ENCODE measurements at regions not wholly inside any gene's neighbourhood (a gene's known extent, or its start where the extent isn't known, plus 50 kb on each side); places are given as distances from the start of the nearest gene placed in this dataset.

- Histone ChIP-seq H3K27me3 (replicated peaks; ENCODE audit: control insufficient read depth, insufficient read depth, low read length) (no peaks in the 10 kb centered on the region), H3K36me3 (ENCODE audit: control insufficient read depth, insufficient read depth, low read length) (no peaks in the 10 kb centered on the region), H3K4me3 (replicated peaks; ENCODE audit: low read depth, low read length) (no peak overlapping the region)
- no peak for DNase-seq (ENCODE audit: extremely low read depth, insufficient read length)
- TF ChIP-seq, protein P1, sequence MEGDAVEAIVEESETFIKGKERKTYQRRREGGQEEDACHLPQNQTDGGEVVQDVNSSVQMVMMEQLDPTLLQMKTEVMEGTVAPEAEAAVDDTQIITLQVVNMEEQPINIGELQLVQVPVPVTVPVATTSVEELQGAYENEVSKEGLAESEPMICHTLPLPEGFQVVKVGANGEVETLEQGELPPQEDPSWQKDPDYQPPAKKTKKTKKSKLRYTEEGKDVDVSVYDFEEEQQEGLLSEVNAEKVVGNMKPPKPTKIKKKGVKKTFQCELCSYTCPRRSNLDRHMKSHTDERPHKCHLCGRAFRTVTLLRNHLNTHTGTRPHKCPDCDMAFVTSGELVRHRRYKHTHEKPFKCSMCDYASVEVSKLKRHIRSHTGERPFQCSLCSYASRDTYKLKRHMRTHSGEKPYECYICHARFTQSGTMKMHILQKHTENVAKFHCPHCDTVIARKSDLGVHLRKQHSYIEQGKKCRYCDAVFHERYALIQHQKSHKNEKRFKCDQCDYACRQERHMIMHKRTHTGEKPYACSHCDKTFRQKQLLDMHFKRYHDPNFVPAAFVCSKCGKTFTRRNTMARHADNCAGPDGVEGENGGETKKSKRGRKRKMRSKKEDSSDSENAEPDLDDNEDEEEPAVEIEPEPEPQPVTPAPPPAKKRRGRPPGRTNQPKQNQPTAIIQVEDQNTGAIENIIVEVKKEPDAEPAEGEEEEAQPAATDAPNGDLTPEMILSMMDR (IDR thresholded peaks at IDR 0.05; ENCODE audit: insufficient read depth, low read length, poor library complexity, severe bottlenecking), result no peak
Observed at GRCh38 chr14:98965076-98965475, 306.9 kb downstream of the BCL11B start.

DNA sequence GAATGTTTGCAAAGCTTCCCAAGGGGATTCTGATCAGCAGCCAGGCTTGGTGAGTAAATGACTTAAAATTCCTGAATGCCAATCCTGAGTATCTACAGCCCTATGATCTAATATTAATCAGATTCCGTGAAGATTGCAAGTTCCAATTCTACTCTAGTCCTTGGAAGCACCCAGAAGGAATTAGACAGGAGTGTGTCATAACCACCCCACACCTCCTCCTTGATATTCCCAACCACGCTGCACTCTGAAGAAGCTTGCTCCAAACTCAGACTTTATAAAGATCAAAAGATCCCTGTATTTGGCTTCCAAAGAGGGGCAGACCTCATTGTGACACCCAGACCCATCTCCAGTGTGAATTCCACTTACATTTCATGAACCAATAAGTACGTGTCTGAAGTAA is 306.0 kb downstream of the BCL11B start:
- H3K27me3 ChIP-seq (replicated peaks; ENCODE audit: control insufficient read depth, insufficient read depth, low read length), result no peaks in the 10 kb centered on the region
- TF ChIP-seq, protein P1 (IDR thresholded peaks at IDR 0.05; ENCODE audit: insufficient read depth, low read length, poor library complexity, severe bottlenecking), result no peak
- no peaks in the 10 kb centered on the region for H3K36me3 ChIP-seq (ENCODE audit: control insufficient read depth, insufficient read depth, low read length)
- no peak overlapping the region for H3K4me3 ChIP-seq (replicated peaks; ENCODE audit: low read depth, low read length)
- DNase-seq (ENCODE audit: extremely low read depth, insufficient read length), result no peak

GRCh38 chr14:98966475-98967162 is 305.4 kb downstream of the BCL11B start:
- Histone ChIP-seq H3K36me3 (ENCODE audit: control insufficient read depth, insufficient read depth, low read length) (no peaks in the 10 kb centered on the region), H3K4me3 (replicated peaks; ENCODE audit: low read depth, low read length) (no peak overlapping the region), H3K27me3 (replicated peaks; ENCODE audit: control insufficient read depth, insufficient read depth, low read length) (no peaks in the 10 kb centered on the region)
- TF ChIP-seq, protein P1 (IDR thresholded peaks at IDR 0.05; ENCODE audit: insufficient read depth, low read length, poor library complexity, severe bottlenecking), result no peak
- no peak for DNase-seq (ENCODE audit: extremely low read depth, insufficient read length)

GRCh38 chr14:98974113-98974512 is 297.9 kb downstream of the BCL11B start:
- TF ChIP-seq, protein P1 (IDR thresholded peaks at IDR 0.05; ENCODE audit: insufficient read depth, low read length, poor library complexity, severe bottlenecking), result no peak
- no peak overlapping the region for H3K4me3 ChIP-seq (replicated peaks; ENCODE audit: low read depth, low read length)
- no peaks in the 10 kb centered on the region for H3K27me3 ChIP-seq (replicated peaks; ENCODE audit: control insufficient read depth, insufficient read depth, low read length)
- DNase-seq (ENCODE audit: extremely low read depth, insufficient read length), result no peak
- no peaks in the 10 kb centered on the region for H3K36me3 ChIP-seq (ENCODE audit: control insufficient read depth, insufficient read depth, low read length)

DNA sequence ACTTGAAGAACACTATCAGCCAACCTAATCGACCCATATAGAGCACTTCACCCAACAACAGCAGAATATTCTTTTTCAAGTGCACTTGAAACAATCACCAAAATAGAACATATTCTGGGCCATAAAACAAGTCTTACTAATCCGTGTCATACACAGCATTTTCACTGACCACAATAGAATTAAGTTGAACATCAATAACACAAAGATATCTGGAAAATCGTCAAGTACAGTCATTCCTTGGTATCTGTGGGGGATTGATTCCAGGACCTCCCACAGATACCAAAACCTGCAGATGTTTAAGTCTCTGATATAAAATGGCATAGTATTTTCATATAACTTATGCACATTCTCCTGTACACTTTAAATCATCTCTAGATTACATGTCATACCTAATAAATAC is 295.7 kb downstream of the BCL11B start:
- Histone ChIP-seq H3K36me3 (ENCODE audit: control insufficient read depth, insufficient read depth, low read length) (no peaks in the 10 kb centered on the region), H3K4me3 (replicated peaks; ENCODE audit: low read depth, low read length) (no peak overlapping the region), H3K27me3 (replicated peaks; ENCODE audit: control insufficient read depth, insufficient read depth, low read length) (no peaks in the 10 kb centered on the region)
- no peak for DNase-seq (ENCODE audit: extremely low read depth, insufficient read length)
- TF ChIP-seq, protein P1 (IDR thresholded peaks at IDR 0.05; ENCODE audit: insufficient read depth, low read length, poor library complexity, severe bottlenecking), result no peak

DNA sequence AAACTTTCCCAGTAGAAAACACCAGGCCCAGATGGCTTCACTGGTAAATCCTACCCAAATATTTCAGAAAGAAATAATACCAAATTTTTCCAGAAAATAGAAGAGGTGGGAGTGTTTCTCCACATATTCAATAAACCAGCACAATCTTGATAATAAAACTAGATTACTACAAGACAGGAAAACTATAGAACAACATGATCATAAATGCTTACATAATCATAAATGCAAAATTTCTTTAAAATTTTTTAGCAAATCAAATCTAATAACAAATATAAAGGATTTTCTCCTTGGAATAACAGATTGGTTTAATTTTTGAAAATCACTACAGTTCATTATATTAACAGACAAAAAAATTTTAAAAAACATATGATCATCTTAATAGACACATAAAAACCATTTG is 294.5 kb downstream of the BCL11B start:
- Histone ChIP-seq H3K27me3 (replicated peaks; ENCODE audit: control insufficient read depth, insufficient read depth, low read length) (no peaks in the 10 kb centered on the region), H3K4me3 (replicated peaks; ENCODE audit: low read depth, low read length) (no peak overlapping the region), H3K36me3 (ENCODE audit: control insufficient read depth, insufficient read depth, low read length) (no peaks in the 10 kb centered on the region)
- DNase-seq (ENCODE audit: extremely low read depth, insufficient read length), result no peak
- TF ChIP-seq, protein P1 (IDR thresholded peaks at IDR 0.05; ENCODE audit: insufficient read depth, low read length, poor library complexity, severe bottlenecking), result no peak

Data from GM06990 (cell line).